ENCODE measurements at regions not wholly inside any gene's neighbourhood (a gene's known extent, or its start where the extent isn't known, plus 50 kb on each side); places are given as distances from the start of the nearest gene placed in this dataset.
"Not testable (repeated sequence)": the region's sequence is repeated elsewhere in the genome, so short reads cannot be mapped to it uniquely, and the experiment has no call there.

GRCh38 chr3:162704799-162705385 is 1208.3 kb downstream of the OTOL1 start:
- FAIRE-seq, result no peak
- TF ChIP-seq CTCF (IDR thresholded peaks at IDR 0.05; ENCODE audit: insufficient read depth, low read length, severe bottlenecking), result no peak

GRCh38 chr3:162708394-162708793 is 1211.8 kb downstream of the OTOL1 start:
- not testable (repeated sequence) for H3K36me3 ChIP-seq (ENCODE audit: control insufficient read depth, insufficient read depth, low read length); DNase-seq (ENCODE audit: low read depth); H3K4me3 ChIP-seq (ENCODE audit: low read depth, low read length); FAIRE-seq; H3K27me3 ChIP-seq (ENCODE audit: control insufficient read depth, insufficient read depth, low read length)

More at GRCh38 chr3:162704799-162705385, 1208.3 kb downstream of the OTOL1 start:
- Histone ChIP-seq H3K36me3 (ENCODE audit: control insufficient read depth, insufficient read depth, low read length) (no peaks in the 10 kb centered on the region), H3K4me3 (ENCODE audit: low read depth, low read length) (no peak overlapping the region), H3K27me3 (ENCODE audit: control insufficient read depth, insufficient read depth, low read length) (no peaks in the 10 kb centered on the region)
- DNase-seq (ENCODE audit: low read depth), result no peak

GRCh38 chr3:162708942-162709706 is 1212.5 kb downstream of the OTOL1 start:
- not testable (repeated sequence) for FAIRE-seq; H3K27me3 ChIP-seq (ENCODE audit: control insufficient read depth, insufficient read depth, low read length); H3K36me3 ChIP-seq (ENCODE audit: control insufficient read depth, insufficient read depth, low read length); H3K4me3 ChIP-seq (ENCODE audit: low read depth, low read length); DNase-seq (ENCODE audit: low read depth)

GRCh38 chr3:162710332-162711112 is 1213.9 kb downstream of the OTOL1 start:
- no peak for TF ChIP-seq CTCF (IDR thresholded peaks at IDR 0.05; ENCODE audit: insufficient read depth, low read length, severe bottlenecking)
- FAIRE-seq (no peak), DNase-seq (ENCODE audit: low read depth) (no peak)
- no peaks in the 10 kb centered on the region for H3K36me3 ChIP-seq (ENCODE audit: control insufficient read depth, insufficient read depth, low read length)
- no peak overlapping the region for H3K4me3 ChIP-seq (ENCODE audit: low read depth, low read length)
- no peaks in the 10 kb centered on the region for H3K27me3 ChIP-seq (ENCODE audit: control insufficient read depth, insufficient read depth, low read length)

- not testable (repeated sequence) for H3K27me3 ChIP-seq (ENCODE audit: control insufficient read depth, insufficient read depth, low read length); FAIRE-seq; H3K4me3 ChIP-seq (ENCODE audit: low read depth, low read length); DNase-seq (ENCODE audit: low read depth); H3K36me3 ChIP-seq (ENCODE audit: control insufficient read depth, insufficient read depth, low read length)
Measured at GRCh38 chr3:162717074-162717473, 1220.5 kb downstream of the OTOL1 start.

- FAIRE-seq, result no peak
- Histone ChIP-seq H3K27me3 (ENCODE audit: control insufficient read depth, insufficient read depth, low read length) (no peaks in the 10 kb centered on the region), H3K4me3 (ENCODE audit: low read depth, low read length) (no peak overlapping the region), H3K36me3 (ENCODE audit: control insufficient read depth, insufficient read depth, low read length) (no peaks in the 10 kb centered on the region)
- no peak for TF ChIP-seq CTCF (IDR thresholded peaks at IDR 0.05; ENCODE audit: insufficient read depth, low read length, severe bottlenecking)
- no peak for DNase-seq (ENCODE audit: low read depth)
Measured at GRCh38 chr3:162718697-162719096, 1222.1 kb downstream of the OTOL1 start.

GRCh38 chr3:162719684-162720341 is 1223.2 kb downstream of the OTOL1 start:
- no peak for TF ChIP-seq CTCF (IDR thresholded peaks at IDR 0.05; ENCODE audit: insufficient read depth, low read length, severe bottlenecking)
- Histone ChIP-seq H3K36me3 (ENCODE audit: control insufficient read depth, insufficient read depth, low read length) (no peaks in the 10 kb centered on the region), H3K27me3 (ENCODE audit: control insufficient read depth, insufficient read depth, low read length) (no peaks in the 10 kb centered on the region), H3K4me3 (ENCODE audit: low read depth, low read length) (no peak overlapping the region)
- peak; percentile 79 for DNase-seq (ENCODE audit: low read depth)
- no peak for FAIRE-seq
